ENCODE measurements at regions not wholly inside any gene's neighbourhood (a gene's known extent, or its start where the extent isn't known, plus 50 kb on each side); places are given as distances from the start of the nearest gene placed in this dataset.

DNA sequence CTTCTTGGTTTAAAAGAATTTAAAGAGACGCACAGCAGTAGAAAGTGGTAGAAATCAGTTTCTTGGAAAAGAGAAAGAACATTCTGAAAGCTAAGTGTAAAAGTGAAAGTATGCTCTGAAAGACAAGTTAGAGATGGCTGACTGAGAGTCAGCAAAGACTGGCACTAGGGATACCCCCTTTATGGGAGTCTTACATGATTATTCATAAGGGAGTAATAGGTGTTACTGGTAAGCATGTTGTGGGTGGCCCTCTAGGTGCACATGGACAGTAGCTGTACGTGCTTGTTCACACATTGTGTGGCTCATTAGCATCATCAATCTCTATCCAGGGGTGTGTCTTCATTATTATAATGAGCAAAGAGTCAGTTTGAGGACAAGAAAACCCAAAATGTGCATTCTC, 816.2 kb downstream of the CBLN2 start:
- TF ChIP-seq, protein P1, sequence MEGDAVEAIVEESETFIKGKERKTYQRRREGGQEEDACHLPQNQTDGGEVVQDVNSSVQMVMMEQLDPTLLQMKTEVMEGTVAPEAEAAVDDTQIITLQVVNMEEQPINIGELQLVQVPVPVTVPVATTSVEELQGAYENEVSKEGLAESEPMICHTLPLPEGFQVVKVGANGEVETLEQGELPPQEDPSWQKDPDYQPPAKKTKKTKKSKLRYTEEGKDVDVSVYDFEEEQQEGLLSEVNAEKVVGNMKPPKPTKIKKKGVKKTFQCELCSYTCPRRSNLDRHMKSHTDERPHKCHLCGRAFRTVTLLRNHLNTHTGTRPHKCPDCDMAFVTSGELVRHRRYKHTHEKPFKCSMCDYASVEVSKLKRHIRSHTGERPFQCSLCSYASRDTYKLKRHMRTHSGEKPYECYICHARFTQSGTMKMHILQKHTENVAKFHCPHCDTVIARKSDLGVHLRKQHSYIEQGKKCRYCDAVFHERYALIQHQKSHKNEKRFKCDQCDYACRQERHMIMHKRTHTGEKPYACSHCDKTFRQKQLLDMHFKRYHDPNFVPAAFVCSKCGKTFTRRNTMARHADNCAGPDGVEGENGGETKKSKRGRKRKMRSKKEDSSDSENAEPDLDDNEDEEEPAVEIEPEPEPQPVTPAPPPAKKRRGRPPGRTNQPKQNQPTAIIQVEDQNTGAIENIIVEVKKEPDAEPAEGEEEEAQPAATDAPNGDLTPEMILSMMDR (IDR thresholded peaks at IDR 0.05) = no peak
- TF ChIP-seq, protein P2, sequence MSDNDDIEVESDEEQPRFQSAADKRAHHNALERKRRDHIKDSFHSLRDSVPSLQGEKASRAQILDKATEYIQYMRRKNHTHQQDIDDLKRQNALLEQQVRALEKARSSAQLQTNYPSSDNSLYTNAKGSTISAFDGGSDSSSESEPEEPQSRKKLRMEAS (CRISPR knock-in tag; IDR thresholded peaks at IDR 0.05) = no peak
- TF ChIP-seq, protein P3, sequence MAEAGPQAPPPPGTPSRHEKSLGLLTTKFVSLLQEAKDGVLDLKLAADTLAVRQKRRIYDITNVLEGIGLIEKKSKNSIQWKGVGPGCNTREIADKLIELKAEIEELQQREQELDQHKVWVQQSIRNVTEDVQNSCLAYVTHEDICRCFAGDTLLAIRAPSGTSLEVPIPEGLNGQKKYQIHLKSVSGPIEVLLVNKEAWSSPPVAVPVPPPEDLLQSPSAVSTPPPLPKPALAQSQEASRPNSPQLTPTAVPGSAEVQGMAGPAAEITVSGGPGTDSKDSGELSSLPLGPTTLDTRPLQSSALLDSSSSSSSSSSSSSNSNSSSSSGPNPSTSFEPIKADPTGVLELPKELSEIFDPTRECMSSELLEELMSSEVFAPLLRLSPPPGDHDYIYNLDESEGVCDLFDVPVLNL (CRISPR knock-in tag; IDR thresholded peaks at IDR 0.05; ENCODE audit: borderline replicate concordance, low read depth) = no peak
- TF ChIP-seq, protein P4, sequence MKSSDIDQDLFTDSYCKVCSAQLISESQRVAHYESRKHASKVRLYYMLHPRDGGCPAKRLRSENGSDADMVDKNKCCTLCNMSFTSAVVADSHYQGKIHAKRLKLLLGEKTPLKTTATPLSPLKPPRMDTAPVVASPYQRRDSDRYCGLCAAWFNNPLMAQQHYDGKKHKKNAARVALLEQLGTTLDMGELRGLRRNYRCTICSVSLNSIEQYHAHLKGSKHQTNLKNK (CRISPR knock-in tag; IDR thresholded peaks at IDR 0.05) = no peak
- TF ChIP-seq, protein P5, sequence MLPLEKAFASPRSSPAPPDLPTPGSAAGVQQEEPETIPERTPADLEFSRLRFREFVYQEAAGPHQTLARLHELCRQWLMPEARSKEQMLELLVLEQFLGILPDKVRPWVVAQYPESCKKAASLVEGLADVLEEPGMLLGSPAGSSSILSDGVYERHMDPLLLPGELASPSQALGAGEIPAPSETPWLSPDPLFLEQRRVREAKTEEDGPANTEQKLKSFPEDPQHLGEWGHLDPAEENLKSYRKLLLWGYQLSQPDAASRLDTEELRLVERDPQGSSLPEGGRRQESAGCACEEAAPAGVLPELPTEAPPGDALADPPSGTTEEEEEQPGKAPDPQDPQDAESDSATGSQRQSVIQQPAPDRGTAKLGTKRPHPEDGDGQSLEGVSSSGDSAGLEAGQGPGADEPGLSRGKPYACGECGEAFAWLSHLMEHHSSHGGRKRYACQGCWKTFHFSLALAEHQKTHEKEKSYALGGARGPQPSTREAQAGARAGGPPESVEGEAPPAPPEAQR (CRISPR knock-in tag; IDR thresholded peaks at IDR 0.05) = no peak
- TF ChIP-seq ZNF263 (CRISPR knock-in tag; IDR thresholded peaks at IDR 0.05; ENCODE audit: low read depth) = no peak
